IPS DF 4.7 (cell line): ENCODE measurements at regions not wholly inside any gene's neighbourhood (a gene's known extent, or its start where the extent isn't known, plus 50 kb on each side); places are given as distances from the start of the nearest gene placed in this dataset.
"Not testable (repeated sequence)": the region's sequence is repeated elsewhere in the genome, so short reads cannot be mapped to it uniquely, and the experiment has no call there.

Source experiments
- DNase-seq: peaks from one replicate; pipeline ENCODE4 v3.0.0-alpha.2; 2013; ENCODE audit warnings: low spot score; ENCODE audit errors: extremely low read depth

DNA sequence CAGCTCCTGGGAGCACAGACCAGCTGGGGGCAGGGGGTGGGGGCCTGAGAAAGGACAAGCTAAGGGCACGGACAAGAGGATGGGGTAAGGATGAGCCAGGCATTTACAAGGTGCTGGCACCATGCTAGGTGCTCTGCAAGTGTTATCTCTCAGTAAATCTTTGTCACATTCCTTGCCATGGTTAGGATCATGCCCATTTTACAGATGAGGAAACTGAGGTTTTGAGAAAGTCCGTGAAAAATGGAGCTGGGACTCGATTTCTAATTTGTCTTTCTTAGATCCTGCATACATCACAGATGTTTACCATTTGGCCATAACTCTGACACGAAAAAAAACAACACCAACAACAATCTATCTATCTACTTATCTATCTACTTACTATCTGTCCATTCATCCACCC is 429.7 kb downstream of the MIAT start:
- DNase-seq, result no peak

- no peak for DNase-seq
Observed at GRCh38 chr22:27088026-27088425, 430.6 kb downstream of the MIAT start.

DNA sequence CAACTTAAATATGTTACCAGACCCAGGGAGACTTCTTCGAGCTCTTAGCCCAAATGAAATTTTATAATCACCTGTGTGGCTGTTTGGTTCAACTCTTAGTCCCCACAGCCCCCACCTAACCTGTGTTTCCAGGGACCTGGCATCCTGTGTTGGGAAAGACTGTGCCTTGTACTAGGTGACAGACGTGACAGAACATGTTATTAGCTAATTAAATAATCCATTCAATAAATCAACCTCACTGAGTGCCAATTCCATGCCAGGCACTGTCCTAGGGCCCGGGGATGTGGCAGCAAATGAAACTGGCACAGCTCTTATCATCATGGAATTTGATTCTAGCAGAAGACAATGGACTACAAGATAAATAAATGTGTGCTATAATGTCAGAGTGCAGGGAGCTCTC is 431.9 kb downstream of the MIAT start:
- no peak for DNase-seq

DNA sequence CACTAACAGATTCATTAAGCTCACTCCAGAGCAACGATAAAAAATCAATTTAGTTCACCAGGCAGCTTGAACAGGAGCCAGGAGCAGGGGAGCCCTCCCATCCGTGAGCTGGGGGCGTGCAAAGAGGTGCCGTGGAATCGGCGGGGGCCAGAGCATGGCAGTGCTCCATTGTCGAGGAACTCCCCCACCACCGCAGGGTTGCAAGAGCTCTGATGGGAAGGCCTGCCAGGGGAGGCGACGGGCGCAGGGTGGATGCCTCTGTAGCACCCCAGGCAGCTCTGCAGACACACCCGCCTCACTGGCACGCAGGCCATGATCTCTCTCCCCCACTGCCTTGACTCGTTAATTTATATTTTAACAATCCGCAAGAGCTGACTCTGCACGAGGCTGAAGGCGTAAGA is 433.2 kb downstream of the MIAT start:
- DNase-seq, result no peak

DNA sequence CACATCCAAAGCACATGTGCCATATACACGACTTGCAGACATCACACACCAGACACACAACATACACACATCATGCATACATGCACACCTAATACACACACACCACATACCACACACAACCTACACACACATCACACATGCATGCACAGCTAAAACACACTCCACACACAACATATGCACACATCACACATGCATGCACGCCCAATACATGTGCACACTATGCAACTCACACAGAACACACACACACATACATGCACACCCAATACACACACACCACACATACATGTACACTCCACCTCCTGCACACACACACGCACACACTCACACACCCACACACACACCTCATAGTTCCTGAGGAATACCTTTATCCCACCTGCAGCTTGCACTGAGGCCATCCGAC is 436.0 kb downstream of the MIAT start:
- no peak for DNase-seq

- no peak for DNase-seq
Observed at GRCh38 chr22:27094633-27095308, 437.4 kb downstream of the MIAT start.

- no peak for DNase-seq
Observed at GRCh38 chr22:27097506-27097905, 440.1 kb downstream of the MIAT start.

- no peak for DNase-seq
Observed at GRCh38 chr22:27097933-27098332, 440.5 kb downstream of the MIAT start.

DNA sequence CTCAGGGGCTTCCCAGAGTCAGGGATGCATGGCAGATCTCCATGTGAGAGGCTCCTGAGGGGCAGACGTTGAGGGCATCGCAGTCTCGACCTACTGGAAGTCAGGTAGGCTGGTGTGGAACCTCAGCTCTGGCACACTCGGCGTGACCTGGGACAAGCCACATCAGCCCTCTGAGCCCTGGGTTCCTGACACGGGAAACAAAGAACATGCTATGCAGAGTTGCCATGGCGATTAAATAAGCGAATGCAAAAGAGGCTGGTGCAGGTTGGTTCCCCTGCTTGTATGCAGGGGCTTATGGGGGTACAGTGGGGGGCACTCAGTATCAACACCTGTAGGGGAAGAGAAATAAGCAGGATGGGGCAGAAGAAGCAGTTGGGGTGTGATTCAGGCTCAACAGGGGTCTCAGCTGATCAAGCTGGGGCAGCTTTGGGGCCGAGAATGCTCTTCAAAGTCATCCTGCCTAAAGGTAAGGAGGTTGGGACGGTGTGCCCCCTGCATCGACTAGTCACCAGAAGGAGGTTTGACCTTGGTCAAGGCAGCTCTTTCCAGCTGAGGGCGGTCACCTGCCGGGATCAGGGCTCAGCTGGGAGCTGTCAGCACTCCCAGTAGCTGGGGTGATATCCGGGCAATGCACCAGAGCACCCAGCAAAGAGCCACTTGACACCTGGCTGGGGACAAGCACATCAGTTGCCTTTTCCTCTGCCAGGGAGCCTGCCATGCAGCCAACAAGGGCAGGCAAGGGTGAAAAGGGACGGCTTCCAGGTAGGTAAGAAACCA is 442.7 kb downstream of the MIAT start:
- no peak for DNase-seq

GRCh38 chr22:27100789-27101188 is 443.4 kb downstream of the MIAT start:
- no peak for DNase-seq

- DNase-seq, result no peak
Observed at GRCh38 chr22:27101288-27101687, 443.9 kb downstream of the MIAT start.

GRCh38 chr22:27104449-27104848 is 447.1 kb downstream of the MIAT start:
- no peak for DNase-seq

GRCh38 chr22:27105142-27106025 is 448.0 kb downstream of the MIAT start:
- no peak for DNase-seq

DNA sequence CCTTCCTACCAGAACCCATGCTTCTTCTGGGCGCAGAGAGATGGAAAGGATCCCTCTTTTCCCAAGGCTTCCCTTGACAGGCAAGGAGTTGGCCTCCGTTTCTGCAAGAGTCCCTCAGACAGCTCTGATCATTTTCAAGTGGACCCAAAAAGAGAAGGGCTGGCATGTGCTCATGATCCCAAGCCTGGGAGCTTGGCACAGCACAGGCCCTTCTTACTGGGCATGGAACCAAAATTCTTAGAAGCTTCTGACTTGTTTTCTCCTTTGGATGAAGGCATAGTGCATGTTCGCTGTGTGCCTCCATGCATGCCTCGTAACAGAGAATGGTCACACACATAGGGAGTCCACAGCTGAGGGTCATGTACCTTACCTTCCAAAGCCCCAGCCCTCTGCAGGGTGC is 449.6 kb downstream of the MIAT start:
- DNase-seq, result no peak

GRCh38 chr22:27107386-27107785 is 450.0 kb downstream of the MIAT start:
- no peak for DNase-seq

DNA sequence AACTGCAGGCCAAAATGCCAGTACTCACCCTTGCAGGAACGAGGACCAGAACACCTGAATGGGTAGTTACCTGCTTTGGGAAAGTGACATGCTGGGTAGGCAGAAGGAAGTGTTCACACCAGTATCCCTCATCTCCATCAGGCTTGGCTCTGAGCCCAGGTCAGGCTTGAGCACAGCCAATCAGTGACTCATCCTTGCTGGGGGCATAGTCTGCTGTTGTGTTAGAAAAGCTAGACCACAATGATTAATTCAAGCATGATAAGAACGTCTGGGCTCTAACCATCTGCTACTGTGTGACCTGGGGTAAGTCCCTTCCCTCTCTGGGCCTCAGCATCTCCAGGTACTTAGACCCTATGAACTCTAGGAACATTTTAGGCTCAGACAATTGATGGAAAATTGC is 450.4 kb downstream of the MIAT start:
- no peak for DNase-seq

DNA sequence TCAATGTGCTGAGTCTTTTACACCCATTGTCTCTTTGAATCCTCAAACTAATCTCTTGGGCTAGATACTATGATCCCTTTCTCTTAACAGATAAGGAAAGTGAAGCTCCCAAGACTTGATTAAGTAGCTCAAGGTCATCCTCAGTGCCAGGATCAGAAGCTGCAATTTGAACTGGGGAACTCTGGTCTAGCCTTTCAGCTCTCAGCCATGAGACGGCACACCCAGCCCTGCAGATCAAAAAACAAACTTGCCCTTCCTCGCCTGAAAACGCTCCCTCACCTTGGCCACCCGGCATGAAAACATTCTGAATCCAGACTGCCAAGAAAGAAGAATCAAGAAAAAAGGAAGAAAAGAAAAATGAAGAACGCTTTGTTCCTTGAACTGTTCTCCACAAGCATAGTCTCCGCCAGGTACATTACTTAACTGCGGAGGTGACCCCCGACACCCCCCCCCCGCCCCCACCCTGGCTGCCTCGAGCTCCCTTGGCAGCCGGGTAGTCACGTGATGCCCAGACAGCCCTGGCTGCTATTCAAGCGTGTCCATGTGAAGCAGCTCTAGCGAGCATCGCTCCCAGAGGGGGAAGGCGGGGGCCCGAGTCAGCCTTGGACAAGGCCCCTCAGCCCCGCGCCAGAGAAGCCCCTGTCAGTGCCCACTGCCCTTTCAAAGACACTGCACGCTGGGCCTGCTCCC is 451.2 kb downstream of the MIAT start:
- DNase-seq, result no peak

- DNase-seq, result not testable (repeated sequence)
Observed at GRCh38 chr22:27109406-27109805, 452.0 kb downstream of the MIAT start.

DNA sequence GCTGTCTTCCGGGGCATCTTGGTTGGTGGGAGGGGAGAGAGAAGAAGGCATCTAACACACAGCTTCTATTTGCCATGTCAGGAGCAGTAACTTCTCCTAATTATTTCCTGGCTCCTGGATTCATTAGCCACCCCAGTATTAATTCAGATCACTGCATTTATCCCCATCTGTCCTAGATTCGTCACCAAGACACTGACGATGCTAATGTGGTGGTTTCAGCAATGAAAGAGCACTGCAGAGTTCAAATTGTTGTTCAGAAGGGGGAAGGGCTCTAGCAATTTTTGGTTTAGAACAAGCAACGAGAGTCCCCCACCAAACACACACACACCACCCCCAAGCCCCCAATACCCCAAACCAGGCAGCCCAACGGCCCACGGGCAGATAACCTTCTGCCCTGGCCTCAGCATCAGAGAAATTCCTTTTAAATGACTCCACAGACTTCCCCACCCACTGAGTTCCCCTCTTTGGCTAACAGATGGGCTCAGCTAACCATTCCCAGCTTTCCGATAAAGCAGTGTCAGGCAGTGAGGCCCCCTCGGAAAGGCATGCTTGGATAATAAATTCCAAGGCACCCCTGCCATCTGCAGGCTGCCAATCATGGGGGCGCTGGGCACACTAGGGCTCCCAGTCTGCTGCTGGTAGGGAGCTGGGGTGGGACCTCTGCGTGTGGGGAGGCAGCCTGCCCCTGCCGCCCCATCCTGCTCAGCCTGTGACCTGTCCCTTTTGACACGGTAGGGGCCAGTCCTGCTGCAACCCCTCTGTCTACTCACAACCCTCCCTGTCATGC is 453.5 kb downstream of the MIAT start:
- no peak for DNase-seq

DNA sequence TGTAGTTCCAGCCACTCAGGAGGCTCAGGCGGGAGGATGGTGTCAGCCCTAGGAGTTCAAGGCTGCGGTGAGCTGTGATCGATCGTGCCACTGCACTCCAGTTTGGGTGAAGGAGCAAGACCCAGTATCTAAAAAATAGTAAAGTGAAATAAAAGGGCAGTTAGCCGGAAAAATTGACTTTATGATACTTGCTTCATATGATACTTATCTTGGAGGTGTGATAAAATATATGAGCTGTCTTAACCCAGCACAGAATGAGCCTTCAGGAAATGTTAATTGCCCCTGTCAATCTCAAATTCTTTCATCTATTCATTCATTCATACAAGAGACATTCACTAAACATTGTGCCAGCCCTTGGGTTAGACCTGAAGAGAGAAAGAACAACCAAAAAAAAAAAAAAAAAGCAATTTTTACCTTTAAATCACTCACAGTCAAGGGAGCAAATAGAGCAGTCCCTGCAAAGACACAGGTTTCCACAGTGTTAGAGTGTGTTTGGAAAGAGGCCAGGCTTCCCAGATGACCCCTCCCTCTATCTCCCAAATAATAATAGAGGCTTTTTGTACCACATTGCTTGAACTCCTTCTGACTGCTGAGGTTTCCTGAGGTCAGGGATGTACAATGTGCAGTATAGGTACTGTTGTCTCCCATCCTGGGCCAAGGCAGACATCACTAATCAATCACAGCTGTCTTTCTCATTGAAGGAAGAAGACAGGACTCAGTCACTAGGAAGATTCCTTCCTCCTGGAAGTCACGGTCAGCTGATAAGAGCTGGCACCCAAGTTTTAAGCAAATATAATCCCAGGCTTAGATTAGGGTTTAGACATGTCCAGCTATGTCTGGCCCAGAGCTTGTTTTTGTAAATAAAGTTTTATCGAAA is 454.6 kb downstream of the MIAT start:
- DNase-seq, result no peak
